GM20000 (cell line): ENCODE measurements at regions not wholly inside any gene's neighbourhood (a gene's known extent, or its start where the extent isn't known, plus 50 kb on each side); places are given as distances from the start of the nearest gene placed in this dataset.

Experiments
- DNase-seq: peaks from one replicate; pipeline ENCODE4 v3.0.0; 2012; ENCODE audit warnings: low spot score
- CTCF ChIP-seq: IDR thresholded peaks from 2 replicates; pipeline ENCODE4 v1.5.1; 2012; ENCODE audit warnings: mild to moderate bottlenecking, control low read depth; ENCODE audit errors: extremely low read depth, missing control alignments

- TF ChIP-seq CTCF: no peak
These were observed 93.3 kb downstream of the HS1BP3 start for GRCh38 chr2:20557635-20558034.

DNA sequence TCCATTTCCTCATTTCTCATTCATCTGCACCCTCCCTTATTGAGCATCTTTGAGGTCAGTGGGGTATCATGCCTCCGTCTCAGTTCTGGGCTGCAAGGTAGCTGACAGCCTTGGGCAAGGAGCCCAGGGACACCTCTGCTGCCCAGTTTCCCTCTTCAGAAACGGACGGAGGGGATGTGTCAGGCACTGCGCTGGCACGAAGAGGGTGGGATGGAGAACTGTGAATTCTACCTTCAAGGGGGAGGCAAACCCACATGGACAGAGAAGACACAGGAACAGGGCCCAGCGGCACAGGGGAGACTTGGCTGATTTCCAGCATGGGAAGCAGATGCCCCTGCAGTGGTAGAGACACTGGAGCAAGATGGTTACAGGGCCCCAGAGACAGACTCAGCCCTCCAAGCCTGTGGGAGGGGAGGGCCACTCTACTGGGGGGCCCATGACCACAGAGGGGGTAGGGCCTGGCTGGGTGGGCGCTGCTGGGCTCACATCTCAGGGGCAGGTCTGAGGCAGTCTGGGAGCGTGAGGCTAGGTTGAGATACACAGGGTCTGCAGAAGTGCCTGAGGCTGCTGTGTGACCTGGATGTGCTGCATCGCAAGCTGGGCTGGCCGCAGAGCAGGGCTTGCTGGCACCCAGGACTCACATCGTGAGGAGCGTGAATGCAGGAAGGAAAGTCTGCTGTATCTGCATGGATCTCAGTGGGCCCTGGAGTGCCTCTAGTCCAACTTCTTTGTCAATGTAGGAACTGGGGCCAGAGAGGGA lies 92.3 kb downstream of the HS1BP3 start:
- no peak for TF ChIP-seq CTCF
- no peak for DNase-seq

More at GRCh38 chr2:20557635-20558034, 93.3 kb downstream of the HS1BP3 start:
- no peak for DNase-seq

DNA sequence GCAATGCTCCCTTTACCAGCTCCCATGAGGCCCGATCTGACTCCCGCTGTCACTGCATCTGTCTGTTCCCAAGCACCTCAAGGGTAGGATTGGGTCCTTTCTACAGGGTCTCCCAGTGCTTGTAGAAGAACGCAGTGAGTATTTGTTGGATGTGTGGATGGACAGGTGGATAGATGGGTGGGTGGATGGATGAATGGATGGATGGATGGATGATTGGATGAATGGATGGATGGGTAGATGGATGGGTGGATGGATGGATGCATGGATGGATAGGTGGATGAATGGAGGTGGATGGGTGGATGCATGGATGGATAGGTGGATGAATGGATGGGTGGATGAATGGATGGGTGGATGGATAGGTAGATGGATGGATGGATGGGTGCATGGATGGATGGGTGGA lies 91.6 kb downstream of the HS1BP3 start:
- no peak for DNase-seq
- no peak for TF ChIP-seq CTCF

GRCh38 chr2:20560011-20560410 lies 90.9 kb downstream of the HS1BP3 start:
- no peak for DNase-seq
- no peak for TF ChIP-seq CTCF

DNA sequence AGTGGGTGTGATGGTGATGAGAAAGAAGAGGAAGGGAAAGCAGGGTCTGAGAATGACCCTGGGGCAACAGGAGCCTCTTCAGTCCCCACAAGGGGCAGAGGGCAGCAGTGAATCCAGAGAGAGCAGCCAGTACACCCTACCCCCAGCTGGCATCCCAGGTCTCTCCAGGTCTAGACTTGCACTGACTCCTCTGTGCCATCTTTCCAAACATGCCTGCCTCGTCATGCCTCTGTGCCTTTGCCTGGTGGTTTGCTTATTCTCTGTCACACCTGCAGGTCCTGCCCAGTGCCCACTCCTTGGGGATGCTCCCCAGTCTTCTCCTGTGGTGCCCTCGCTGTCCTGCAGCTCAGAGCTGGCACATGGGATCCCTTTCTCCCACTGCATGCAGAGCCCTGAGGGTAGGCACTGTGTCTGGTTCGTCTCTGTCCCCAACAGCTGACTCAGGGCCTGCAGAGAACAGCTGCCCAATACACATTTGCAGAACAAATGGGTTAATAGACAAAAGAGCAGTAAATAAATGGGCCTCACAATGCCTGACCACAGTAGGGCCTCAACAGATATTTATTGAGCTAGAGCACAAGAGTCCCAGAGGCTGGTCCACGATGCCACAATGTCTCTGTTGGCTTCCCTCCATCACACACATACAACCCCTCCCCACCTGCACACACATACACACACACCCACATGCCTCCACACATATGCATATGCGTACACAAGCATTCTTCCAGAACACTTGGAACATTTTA lies 89.8 kb downstream of the HS1BP3 start:
- DNase-seq: no peak
- TF ChIP-seq CTCF: no peak

- TF ChIP-seq CTCF: no peak
- DNase-seq: no peak
These were observed 89.1 kb downstream of the HS1BP3 start for GRCh38 chr2:20561637-20562454.
